WTC11 (cell line): ENCODE measurements at regions not wholly inside any gene's neighbourhood (a gene's known extent, or its start where the extent isn't known, plus 50 kb on each side); places are given as distances from the start of the nearest gene placed in this dataset.

Source experiments
- ATAC-seq: fragments of 200-7000 bp; cut with Tn5 transposase; 2 replicates; pipeline ENCODE4 v1.10.0; 2021; ENCODE audit warnings: mild to moderate bottlenecking, moderate library complexity
- CTCF ChIA-PET: fragments of 300-600 bp; sonication (Branson Sonifier 250); formaldehyde crosslinking; loops from one replicate; lab custom pipeline; 2021; ENCODE audit warnings: antibody characterized with exemption; lab: Charles Lee
- POLR2A ChIA-PET: fragments of 350-600 bp; sonication (Branson Sonifier 250); formaldehyde crosslinking; loops from one replicate; lab custom pipeline; 2021; ENCODE audit warnings: antibody characterized with exemption; lab: Charles Lee
- DNase-seq: peaks from one replicate; pipeline ENCODE4 v3.0.0; 2021; ENCODE audit warnings: low spot score
- H3K27ac Mint-ChIP-seq: 2 replicates; pipeline ENCODE4 v1.8.0; 2021; ENCODE audit warnings: mixed read lengths
- H3K27me3 Mint-ChIP-seq: 2 replicates; pipeline ENCODE4 v1.8.0; 2021; ENCODE audit warnings: low read depth, mild to moderate bottlenecking, moderate library complexity, mixed read lengths
- H3K36me3 Mint-ChIP-seq: 2 replicates; pipeline ENCODE4 v1.8.0; 2021; ENCODE audit warnings: mixed read lengths
- H3K4me1 Mint-ChIP-seq: 2 replicates; pipeline ENCODE4 v1.8.0; 2022; ENCODE audit warnings: mixed read lengths
- H3K4me3 Mint-ChIP-seq: 2 replicates; pipeline ENCODE4 v1.8.0; 2021; ENCODE audit warnings: mild to moderate bottlenecking, moderate library complexity, mixed read lengths
- H3K9me3 Mint-ChIP-seq: 2 replicates; pipeline ENCODE4 v1.8.0; 2021; ENCODE audit warnings: mixed read lengths
- ARID4B ChIP-seq: sonication (generic); formaldehyde crosslinking; IDR thresholded peaks from 2 replicates; pipeline ENCODE4 v1.8.0; 2023; ENCODE audit warnings: missing genetic modification reagents, mild to moderate bottlenecking, borderline replicate concordance
- ATF3 ChIP-seq: sonication (generic); formaldehyde crosslinking; conservative IDR thresholded peaks from 2 replicates; pipeline ENCODE4 v1.8.1; 2022; ENCODE audit warnings: mild to moderate bottlenecking, missing genetic modification reagents
- CREM ChIP-seq: sonication (generic); formaldehyde crosslinking; IDR thresholded peaks from 2 replicates; pipeline ENCODE4 v1.8.1; 2022; ENCODE audit warnings: mild to moderate bottlenecking, missing genetic modification reagents, moderate library complexity
- FOXK1 ChIP-seq: sonication (generic); formaldehyde crosslinking; IDR thresholded peaks from 2 replicates; pipeline ENCODE4 v1.8.0; 2022; ENCODE audit warnings: mild to moderate bottlenecking, moderate library complexity, missing genetic modification reagents
- FOXP1 ChIP-seq: sonication (generic); formaldehyde crosslinking; IDR thresholded peaks from 2 replicates; pipeline ENCODE4 v1.8.0; 2022; ENCODE audit warnings: missing genetic modification reagents, mild to moderate bottlenecking, moderate library complexity, borderline replicate concordance
- GABPB1 ChIP-seq: sonication (generic); formaldehyde crosslinking; IDR thresholded peaks from 2 replicates; pipeline ENCODE4 v1.8.1; 2023; ENCODE audit warnings: mild to moderate bottlenecking, missing genetic modification reagents
- HMGA2 ChIP-seq: fragments of 250-450 bp; sonication (Bioruptor Pico); IDR thresholded peaks from 2 replicates; pipeline ENCODE4 v1.4.0; 2021; ENCODE audit warnings: mild to moderate bottlenecking, moderate library complexity
- IRF2 ChIP-seq: sonication (generic); formaldehyde crosslinking; IDR thresholded peaks from 2 replicates; pipeline ENCODE4 v1.8.0; 2022; ENCODE audit warnings: low read depth, missing genetic modification reagents, borderline replicate concordance
- JUN ChIP-seq: sonication (generic); formaldehyde crosslinking; IDR thresholded peaks from 2 replicates; pipeline ENCODE4 v1.8.0; 2023; ENCODE audit warnings: mild to moderate bottlenecking, missing genetic modification reagents
- MYBL2 ChIP-seq: sonication (generic); formaldehyde crosslinking; IDR thresholded peaks from 2 replicates; pipeline ENCODE4 v1.8.1; 2023; ENCODE audit warnings: mild to moderate bottlenecking, moderate library complexity, missing genetic modification reagents
- NR1H2 ChIP-seq: sonication (generic); formaldehyde crosslinking; IDR thresholded peaks from 2 replicates; pipeline ENCODE4 v1.9.0; 2021; ENCODE audit warnings: mild to moderate bottlenecking, moderate library complexity, missing genetic modification reagents
- NR2C2 ChIP-seq: sonication (generic); formaldehyde crosslinking; IDR thresholded peaks from 2 replicates; pipeline ENCODE4 v1.8.0; 2022; ENCODE audit warnings: mild to moderate bottlenecking, missing genetic modification reagents
- RORB ChIP-seq: fragments of 250-450 bp; sonication (Bioruptor Pico); IDR thresholded peaks from 2 replicates; pipeline ENCODE4 v1.9.0; 2021; ENCODE audit warnings: mild to moderate bottlenecking
- SOX15 ChIP-seq: fragments of 250-450 bp; sonication (Bioruptor Pico); IDR thresholded peaks from 2 replicates; pipeline ENCODE4 v1.9.0; 2021; ENCODE audit warnings: mild to moderate bottlenecking
- SP1 ChIP-seq: sonication (generic); formaldehyde crosslinking; conservative IDR thresholded peaks from 2 replicates; pipeline ENCODE4 v1.8.1; 2022; ENCODE audit warnings: missing genetic modification reagents
- TEAD1 ChIP-seq: sonication (generic); formaldehyde crosslinking; IDR thresholded peaks from 2 replicates; pipeline ENCODE4 v1.8.0; 2022; ENCODE audit warnings: mild to moderate bottlenecking, missing genetic modification reagents
- TP53 ChIP-seq: sonication (generic); formaldehyde crosslinking; IDR thresholded peaks from 2 replicates; pipeline ENCODE4 v1.8.1; 2023; ENCODE audit warnings: mild to moderate bottlenecking, missing genetic modification reagents
- ZMAT4 ChIP-seq: fragments of 250-450 bp; sonication (Bioruptor Pico); IDR thresholded peaks from 2 replicates; pipeline ENCODE4 v1.9.0; 2021; ENCODE audit warnings: mild to moderate bottlenecking
- ZNF121 ChIP-seq: sonication (generic); formaldehyde crosslinking; IDR thresholded peaks from 2 replicates; pipeline ENCODE4 v1.8.0; 2023; ENCODE audit warnings: missing genetic modification reagents
- ZNF232 ChIP-seq: sonication (generic); formaldehyde crosslinking; IDR thresholded peaks from 2 replicates; pipeline ENCODE4 v1.8.0; 2022; ENCODE audit warnings: mild to moderate bottlenecking, missing genetic modification reagents
- ZNF317 ChIP-seq: sonication (generic); formaldehyde crosslinking; IDR thresholded peaks from 2 replicates; pipeline ENCODE4 v1.8.1; 2023; ENCODE audit warnings: low read depth, mild to moderate bottlenecking, moderate library complexity, missing genetic modification reagents, borderline replicate concordance
- ZNF416 ChIP-seq: fragments of 250-450 bp; sonication (Bioruptor Pico); IDR thresholded peaks from 2 replicates; pipeline ENCODE4 v1.9.0; 2021; ENCODE audit warnings: mild to moderate bottlenecking, inconsistent platforms
- ZNF423 ChIP-seq: fragments of 250-450 bp; sonication (Bioruptor Pico); IDR thresholded peaks from 2 replicates; pipeline ENCODE4 v2.1.2; 2022; ENCODE audit warnings: mild to moderate bottlenecking, moderate library complexity
- ZNF671 ChIP-seq: fragments of 250-450 bp; sonication (Bioruptor Pico); IDR thresholded peaks from 2 replicates; pipeline ENCODE4 v1.8.0; 2021; ENCODE audit warnings: mild to moderate bottlenecking
- TF ChIP-seq, protein P1 (sequence below): sonication (generic); formaldehyde crosslinking; IDR thresholded peaks from 2 replicates; pipeline ENCODE4 v1.8.0; 2023; ENCODE audit warnings: mild to moderate bottlenecking, missing genetic modification reagents
- TF ChIP-seq, protein P2 (sequence below): sonication (generic); formaldehyde crosslinking; IDR thresholded peaks from 2 replicates; pipeline ENCODE4 v1.8.0; 2022; ENCODE audit warnings: mild to moderate bottlenecking, missing genetic modification reagents
- TF ChIP-seq, protein P3 (sequence below): sonication (generic); formaldehyde crosslinking; IDR thresholded peaks from 2 replicates; pipeline ENCODE4 v1.8.1; 2023; ENCODE audit warnings: mild to moderate bottlenecking, missing genetic modification reagents

- H3K4me3 Mint-ChIP-seq, result no peak overlapping the region
- CTCF ChIA-PET, result interaction anchor here (0.6 to 1.4 kb wide), 3 partner anchors 27 to 87 kb away, joined by 3 read pairs; no protein-coding TSS in a partner anchor
- POLR2A ChIA-PET, result no interaction called here
Observed at GRCh38 chr22:48866906-48867681, 960.6 kb downstream of the BRD1 start.

GRCh38 chr22:48864748-48865147 is 962.9 kb downstream of the BRD1 start:
- Mint-ChIP-seq H3K4me3 (no peak overlapping the region), H3K36me3 (no peaks in the 10 kb centered on the region), H3K4me1 (peaks cover 3% of the 10 kb centered on the region; the same call in 1 of the 2 replicates), H3K27ac (no peak overlapping the region), H3K9me3 (peaks cover 2% of the 10 kb centered on the region), H3K27me3 (no peaks in the 10 kb centered on the region; the same call in 1 of the 2 replicates)
- CTCF ChIA-PET, result interaction anchor here (1.0 kb wide), 1 partner anchor 30 kb away, joined by 4 read pairs; no protein-coding TSS in a partner anchor
- ATAC-seq (no peak), DNase-seq (no peak)
- POLR2A ChIA-PET, result no interaction called here
- no peak for TF ChIP-seq ZMAT4 (CRISPR knock-in tag)
- no peak for TF ChIP-seq ATF3 (CRISPR knock-in tag)
- TF ChIP-seq NR1H2 (CRISPR knock-in tag), result no peak
- TF ChIP-seq ZNF423 (CRISPR knock-in tag), result no peak
- no peak for TF ChIP-seq ZNF416
- TF ChIP-seq GABPB1 (CRISPR knock-in tag), result no peak
- TF ChIP-seq TEAD1 (CRISPR knock-in tag), result no peak
- no peak for TF ChIP-seq FOXK1 (CRISPR knock-in tag)
- no peak for TF ChIP-seq CREM (CRISPR knock-in tag)
- no peak for TF ChIP-seq SP1 (CRISPR knock-in tag)
- TF ChIP-seq, protein P1, sequence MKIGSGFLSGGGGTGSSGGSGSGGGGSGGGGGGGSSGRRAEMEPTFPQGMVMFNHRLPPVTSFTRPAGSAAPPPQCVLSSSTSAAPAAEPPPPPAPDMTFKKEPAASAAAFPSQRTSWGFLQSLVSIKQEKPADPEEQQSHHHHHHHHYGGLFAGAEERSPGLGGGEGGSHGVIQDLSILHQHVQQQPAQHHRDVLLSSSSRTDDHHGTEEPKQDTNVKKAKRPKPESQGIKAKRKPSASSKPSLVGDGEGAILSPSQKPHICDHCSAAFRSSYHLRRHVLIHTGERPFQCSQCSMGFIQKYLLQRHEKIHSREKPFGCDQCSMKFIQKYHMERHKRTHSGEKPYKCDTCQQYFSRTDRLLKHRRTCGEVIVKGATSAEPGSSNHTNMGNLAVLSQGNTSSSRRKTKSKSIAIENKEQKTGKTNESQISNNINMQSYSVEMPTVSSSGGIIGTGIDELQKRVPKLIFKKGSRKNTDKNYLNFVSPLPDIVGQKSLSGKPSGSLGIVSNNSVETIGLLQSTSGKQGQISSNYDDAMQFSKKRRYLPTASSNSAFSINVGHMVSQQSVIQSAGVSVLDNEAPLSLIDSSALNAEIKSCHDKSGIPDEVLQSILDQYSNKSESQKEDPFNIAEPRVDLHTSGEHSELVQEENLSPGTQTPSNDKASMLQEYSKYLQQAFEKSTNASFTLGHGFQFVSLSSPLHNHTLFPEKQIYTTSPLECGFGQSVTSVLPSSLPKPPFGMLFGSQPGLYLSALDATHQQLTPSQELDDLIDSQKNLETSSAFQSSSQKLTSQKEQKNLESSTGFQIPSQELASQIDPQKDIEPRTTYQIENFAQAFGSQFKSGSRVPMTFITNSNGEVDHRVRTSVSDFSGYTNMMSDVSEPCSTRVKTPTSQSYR (CRISPR knock-in tag), result no peak

More at GRCh38 chr22:48866906-48867681, 960.6 kb downstream of the BRD1 start:
- peaks cover 9% of the 10 kb centered on the region for H3K9me3 Mint-ChIP-seq
- no peak for DNase-seq
- no peak for ATAC-seq
- 0 out of 2 replicates have a peak, but pooled peaks cover 3% of the 10 kb centered on the region for H3K36me3 Mint-ChIP-seq
- peaks cover 7% of the 10 kb centered on the region; the same call in 1 of the 2 replicates for H3K4me1 Mint-ChIP-seq
- TF ChIP-seq ARID4B (CRISPR knock-in tag) (no peak), ZNF232 (CRISPR knock-in tag) (no peak), ZNF671 (no peak), JUN (no peak), HMGA2 (CRISPR knock-in tag) (no peak), MYBL2 (no peak), NR2C2 (no peak), IRF2 (CRISPR knock-in tag) (no peak), ZNF121 (CRISPR knock-in tag) (no peak), SOX15 (CRISPR knock-in tag) (no peak), TP53 (CRISPR knock-in tag) (no peak), RORB (CRISPR knock-in tag) (no peak), ZNF317 (CRISPR knock-in tag) (no peak), FOXP1 (CRISPR knock-in tag) (no peak)
- TF ChIP-seq, protein P2, sequence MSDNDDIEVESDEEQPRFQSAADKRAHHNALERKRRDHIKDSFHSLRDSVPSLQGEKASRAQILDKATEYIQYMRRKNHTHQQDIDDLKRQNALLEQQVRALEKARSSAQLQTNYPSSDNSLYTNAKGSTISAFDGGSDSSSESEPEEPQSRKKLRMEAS (CRISPR knock-in tag), result no peak
- TF ChIP-seq, protein P3, sequence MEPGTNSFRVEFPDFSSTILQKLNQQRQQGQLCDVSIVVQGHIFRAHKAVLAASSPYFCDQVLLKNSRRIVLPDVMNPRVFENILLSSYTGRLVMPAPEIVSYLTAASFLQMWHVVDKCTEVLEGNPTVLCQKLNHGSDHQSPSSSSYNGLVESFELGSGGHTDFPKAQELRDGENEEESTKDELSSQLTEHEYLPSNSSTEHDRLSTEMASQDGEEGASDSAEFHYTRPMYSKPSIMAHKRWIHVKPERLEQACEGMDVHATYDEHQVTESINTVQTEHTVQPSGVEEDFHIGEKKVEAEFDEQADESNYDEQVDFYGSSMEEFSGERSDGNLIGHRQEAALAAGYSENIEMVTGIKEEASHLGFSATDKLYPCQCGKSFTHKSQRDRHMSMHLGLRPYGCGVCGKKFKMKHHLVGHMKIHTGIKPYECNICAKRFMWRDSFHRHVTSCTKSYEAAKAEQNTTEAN (CRISPR knock-in tag), result no peak
- H3K27me3 Mint-ChIP-seq, result no peaks in the 10 kb centered on the region; the same call in 1 of the 2 replicates
- H3K27ac Mint-ChIP-seq, result peak overlapping the region; percentile 53; the same call in 1 of the 2 replicates
